ENCODE measurements at regions not wholly inside any gene's neighbourhood (a gene's known extent, or its start where the extent isn't known, plus 50 kb on each side); places are given as distances from the start of the nearest gene placed in this dataset.
"Not testable (repeated sequence)": the region's sequence is repeated elsewhere in the genome, so short reads cannot be mapped to it uniquely, and the experiment has no call there.

DNA sequence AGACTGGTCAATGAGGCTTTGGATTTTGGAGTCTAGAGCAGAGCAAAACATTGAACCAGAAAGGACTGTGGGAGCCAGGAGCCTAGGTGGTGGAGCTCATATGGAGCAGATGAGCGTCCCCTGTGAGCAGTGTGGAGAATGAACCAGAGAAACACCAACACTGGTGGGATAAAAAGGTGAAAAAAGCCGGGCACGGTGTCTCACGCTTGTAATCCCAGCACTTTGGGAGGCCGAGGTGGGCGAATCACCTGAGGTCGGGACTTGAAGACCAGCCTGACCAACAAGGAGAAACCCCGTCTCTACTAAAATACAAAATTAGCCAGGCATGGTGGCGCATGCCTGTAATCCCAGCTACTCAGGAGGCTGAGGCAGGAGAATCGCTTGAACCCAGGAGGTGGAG, 192.7 kb upstream of the CDH5 start:
- not testable (repeated sequence) for TF ChIP-seq CTCF, POLR2A (IDR thresholded peaks at IDR 0.05)

Data from breast epithelium (tissue), 3 donors.